HG03066 (cell line): ENCODE measurements at regions not wholly inside any gene's neighbourhood (a gene's known extent, or its start where the extent isn't known, plus 50 kb on each side); places are given as distances from the start of the nearest gene placed in this dataset.
"Not testable (repeated sequence)": the region's sequence is repeated elsewhere in the genome, so short reads cannot be mapped to it uniquely, and the experiment has no call there.

Experiments used
- ATAC-seq: cut with Tn5 transposase; IDR thresholded peaks from one replicate; pipeline ENCODE4 v1.9.1; 2021; ENCODE audit warnings: low read depth; ENCODE audit not compliant: unreplicated experiment

- ATAC-seq, result not testable (repeated sequence)
Measured at GRCh38 chr17:45585794-45586650, 95.5 kb upstream of the PLEKHM1 start.

- not testable (repeated sequence) for ATAC-seq
Measured at GRCh38 chr17:45586651-45586934, 96.1 kb upstream of the PLEKHM1 start.

GRCh38 chr17:45592433-45592923 lies 102.0 kb upstream of the PLEKHM1 start:
- not testable (repeated sequence) for ATAC-seq

- not testable (repeated sequence) for ATAC-seq
Measured at GRCh38 chr17:45596347-45596746, 105.8 kb upstream of the PLEKHM1 start.

- not testable (repeated sequence) for ATAC-seq
Measured at GRCh38 chr17:45600052-45601012, 109.8 kb upstream of the PLEKHM1 start.

GRCh38 chr17:45601013-45601412 lies 110.5 kb upstream of the PLEKHM1 start:
- ATAC-seq, result not testable (repeated sequence)

- ATAC-seq, result not testable (repeated sequence)
Measured at GRCh38 chr17:45601605-45602539, 111.4 kb upstream of the PLEKHM1 start.

GRCh38 chr17:45605751-45606150 lies 115.2 kb upstream of the PLEKHM1 start:
- not testable (repeated sequence) for ATAC-seq

GRCh38 chr17:45619984-45620405 lies 129.5 kb upstream of the PLEKHM1 start:
- peak; percentile 98 for ATAC-seq

- peak; percentile 23 for ATAC-seq
Measured at GRCh38 chr17:45620468-45620867, 129.9 kb upstream of the PLEKHM1 start.

GRCh38 chr17:45621087-45621486 lies 130.6 kb upstream of the PLEKHM1 start:
- ATAC-seq, result not testable (repeated sequence)

- not testable (repeated sequence) for ATAC-seq
Measured at GRCh38 chr17:45622295-45622694, 131.8 kb upstream of the PLEKHM1 start.

GRCh38 chr17:45628019-45628418 lies 137.5 kb upstream of the PLEKHM1 start:
- ATAC-seq, result no peak

GRCh38 chr17:45631941-45632340 lies 141.4 kb upstream of the PLEKHM1 start:
- ATAC-seq, result no peak

- ATAC-seq, result no peak
Measured at GRCh38 chr17:45639297-45639849, 144.7 kb upstream of the CRHR1 start.

GRCh38 chr17:45640141-45640850 lies 143.8 kb upstream of the CRHR1 start:
- no peak for ATAC-seq

GRCh38 chr17:45641541-45641940 lies 142.6 kb upstream of the CRHR1 start:
- no peak for ATAC-seq

- no peak for ATAC-seq
Measured at GRCh38 chr17:45643591-45643990, 140.5 kb upstream of the CRHR1 start.

- not testable (repeated sequence) for ATAC-seq
Measured at GRCh38 chr17:45644637-45645036, 139.5 kb upstream of the CRHR1 start.
